ENCODE measurements at regions not wholly inside any gene's neighbourhood (a gene's known extent, or its start where the extent isn't known, plus 50 kb on each side); places are given as distances from the start of the nearest gene placed in this dataset.

DNA sequence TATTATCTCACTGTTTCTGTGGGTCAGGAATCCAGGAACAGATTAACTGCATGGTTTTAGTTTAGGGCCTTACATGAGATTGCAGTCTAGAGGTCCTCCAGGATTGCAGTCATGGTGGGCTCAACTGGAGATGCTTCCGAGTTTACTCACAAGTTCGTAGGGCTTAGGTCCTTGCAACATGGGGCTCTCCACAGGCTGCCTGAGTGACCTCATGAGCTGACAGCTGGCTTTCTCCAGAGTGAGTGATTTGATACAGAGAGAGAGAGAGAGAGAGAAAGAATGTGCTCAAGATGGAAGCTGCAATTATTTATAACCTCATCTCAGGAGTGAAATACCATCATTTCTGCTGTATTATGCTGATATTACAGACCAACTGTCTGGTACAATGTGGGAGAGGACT lies 168.9 kb downstream of the GPAT3 start:
- no peak for TF ChIP-seq POLR2A (IDR thresholded peaks at IDR 0.05)
- TF ChIP-seq, protein P1, sequence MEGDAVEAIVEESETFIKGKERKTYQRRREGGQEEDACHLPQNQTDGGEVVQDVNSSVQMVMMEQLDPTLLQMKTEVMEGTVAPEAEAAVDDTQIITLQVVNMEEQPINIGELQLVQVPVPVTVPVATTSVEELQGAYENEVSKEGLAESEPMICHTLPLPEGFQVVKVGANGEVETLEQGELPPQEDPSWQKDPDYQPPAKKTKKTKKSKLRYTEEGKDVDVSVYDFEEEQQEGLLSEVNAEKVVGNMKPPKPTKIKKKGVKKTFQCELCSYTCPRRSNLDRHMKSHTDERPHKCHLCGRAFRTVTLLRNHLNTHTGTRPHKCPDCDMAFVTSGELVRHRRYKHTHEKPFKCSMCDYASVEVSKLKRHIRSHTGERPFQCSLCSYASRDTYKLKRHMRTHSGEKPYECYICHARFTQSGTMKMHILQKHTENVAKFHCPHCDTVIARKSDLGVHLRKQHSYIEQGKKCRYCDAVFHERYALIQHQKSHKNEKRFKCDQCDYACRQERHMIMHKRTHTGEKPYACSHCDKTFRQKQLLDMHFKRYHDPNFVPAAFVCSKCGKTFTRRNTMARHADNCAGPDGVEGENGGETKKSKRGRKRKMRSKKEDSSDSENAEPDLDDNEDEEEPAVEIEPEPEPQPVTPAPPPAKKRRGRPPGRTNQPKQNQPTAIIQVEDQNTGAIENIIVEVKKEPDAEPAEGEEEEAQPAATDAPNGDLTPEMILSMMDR (IDR thresholded peaks at IDR 0.05 in 4 of 5, conservative IDR thresholded peaks at IDR 0.05 in 1 of 5), result no peak
